ENCODE measurements at regions not wholly inside any gene's neighbourhood (a gene's known extent, or its start where the extent isn't known, plus 50 kb on each side); places are given as distances from the start of the nearest gene placed in this dataset.
A peak's percentile ranks its signal among the peaks of the same experiment; 100 is the strongest.

- DNase-seq (ENCODE audit: low read depth): no peak
Measured at GRCh38 chr6:87908978-87909811, 138.4 kb upstream of the SPACA1 start.

GRCh38 chr6:87907521-87907920, 140.1 kb upstream of the SPACA1 start:
- peak; percentile 61 for DNase-seq (ENCODE audit: low read depth)

GRCh38 chr6:87905101-87905641, 142.5 kb upstream of the SPACA1 start:
- DNase-seq (ENCODE audit: low read depth): no peak

- no peak for DNase-seq (ENCODE audit: low read depth)
Measured at GRCh38 chr6:87904011-87904410, 143.6 kb upstream of the SPACA1 start.

GRCh38 chr6:87903323-87903722, 144.3 kb upstream of the SPACA1 start:
- DNase-seq (ENCODE audit: low read depth): no peak

GRCh38 chr6:87902383-87902782, 145.3 kb upstream of the SPACA1 start:
- DNase-seq (ENCODE audit: low read depth): no peak

- no peak for DNase-seq (ENCODE audit: low read depth)
Measured at GRCh38 chr6:87901613-87902012, 146.0 kb upstream of the SPACA1 start.

- DNase-seq (ENCODE audit: low read depth): no peak
Measured at GRCh38 chr6:87900160-87900698, 147.4 kb upstream of the SPACA1 start.

- no peak for DNase-seq (ENCODE audit: low read depth)
Measured at GRCh38 chr6:87899499-87900147, 148.0 kb upstream of the SPACA1 start.

GRCh38 chr6:87897663-87898062, 150.0 kb upstream of the SPACA1 start:
- no peak for DNase-seq (ENCODE audit: low read depth)

- no peak for DNase-seq (ENCODE audit: low read depth)
Measured at GRCh38 chr6:87897013-87897412, 150.6 kb upstream of the SPACA1 start.

- DNase-seq (ENCODE audit: low read depth): no peak
Measured at GRCh38 chr6:87887266-87887665, 160.4 kb upstream of the SPACA1 start.

GRCh38 chr6:87884203-87884602, 163.4 kb upstream of the SPACA1 start:
- no peak for DNase-seq (ENCODE audit: low read depth)

GRCh38 chr6:87881342-87881895, 166.2 kb upstream of the SPACA1 start:
- DNase-seq (ENCODE audit: low read depth): no peak

GRCh38 chr6:87879132-87879861, 168.3 kb upstream of the SPACA1 start:
- DNase-seq (ENCODE audit: low read depth): no peak

- no peak for DNase-seq (ENCODE audit: low read depth)
Measured at GRCh38 chr6:87875781-87876180, 171.9 kb upstream of the SPACA1 start.

GRCh38 chr6:87873556-87873955, 171.5 kb upstream of the AKIRIN2 start:
- no peak for DNase-seq (ENCODE audit: low read depth)

GRCh38 chr6:87870556-87870955, 168.5 kb upstream of the AKIRIN2 start:
- DNase-seq (ENCODE audit: low read depth): no peak

- no peak for DNase-seq (ENCODE audit: low read depth)
Measured at GRCh38 chr6:87869064-87869905, 167.3 kb upstream of the AKIRIN2 start.

GRCh38 chr6:87860902-87861301, 158.9 kb upstream of the AKIRIN2 start:
- no peak for DNase-seq (ENCODE audit: low read depth)

GRCh38 chr6:87858440-87858839, 156.4 kb upstream of the AKIRIN2 start:
- DNase-seq (ENCODE audit: low read depth): no peak

Measured in RPMI7951 (cell line).